H9 (cell line): ENCODE measurements at regions not wholly inside any gene's neighbourhood (a gene's known extent, or its start where the extent isn't known, plus 50 kb on each side); places are given as distances from the start of the nearest gene placed in this dataset.

Experiments used
- DNase-seq: peaks from one replicate; pipeline ENCODE4 v3.0.0-alpha.2; 2017
- H2AFZ ChIP-seq: one replicate; pipeline ENCODE4 v1.6.1; 2013; ENCODE audit warnings: mild to moderate bottlenecking, low read length, control low read depth, moderate library complexity
- H2AK5ac ChIP-seq: 2 replicates; pipeline ENCODE4 v1.6.1; 2013; ENCODE audit warnings: low read length, control low read depth, mixed read lengths; ENCODE audit not compliant: insufficient read length
- H2BK120ac ChIP-seq: one replicate; pipeline ENCODE4 v1.6.1; 2013; ENCODE audit warnings: low read depth, mild to moderate bottlenecking, low read length, control low read depth, inconsistent platforms; ENCODE audit not compliant: poor library complexity, severe bottlenecking
- H2BK12ac ChIP-seq: 2 replicates; pipeline ENCODE4 v1.6.1; 2013; ENCODE audit warnings: low read length, control low read depth, mixed read lengths, low read depth; ENCODE audit not compliant: insufficient read length
- H2BK15ac ChIP-seq: 2 replicates; pipeline ENCODE4 v1.6.1; 2013; ENCODE audit warnings: low read depth, low read length, control low read depth
- H2BK20ac ChIP-seq: one replicate; pipeline ENCODE4 v1.6.1; 2013; ENCODE audit warnings: low read depth, mild to moderate bottlenecking, low read length, control low read depth, inconsistent platforms; ENCODE audit not compliant: poor library complexity, severe bottlenecking
- H2BK5ac ChIP-seq: 2 replicates; pipeline ENCODE4 v1.6.1; 2013; ENCODE audit warnings: low read length, control low read depth, mixed read lengths; ENCODE audit not compliant: insufficient read length
- H3K14ac ChIP-seq: 2 replicates; pipeline ENCODE4 v1.6.1; 2013; ENCODE audit warnings: low read length, control low read depth; ENCODE audit not compliant: insufficient read depth
- H3K18ac ChIP-seq: 2 replicates; pipeline ENCODE4 v1.6.1; 2013; ENCODE audit warnings: low read depth, mild to moderate bottlenecking, mixed read lengths, low read length, control low read depth; ENCODE audit not compliant: insufficient read length
- H3K23ac ChIP-seq: 2 replicates; pipeline ENCODE4 v1.6.1; 2013; ENCODE audit warnings: low read length, control low read depth, mixed read lengths, low read depth; ENCODE audit not compliant: insufficient read length
- H3K23me2 ChIP-seq: 2 replicates; pipeline ENCODE4 v1.6.1; 2013; ENCODE audit warnings: low read depth, mild to moderate bottlenecking, mixed read lengths, low read length, control low read depth; ENCODE audit not compliant: insufficient read length, poor library complexity, severe bottlenecking
- H3K27ac ChIP-seq: 2 replicates; pipeline ENCODE4 v1.5.1; 2013; ENCODE audit warnings: low read length, control low read depth, mixed read lengths, low read depth; ENCODE audit not compliant: insufficient read length
- H3K27me3 ChIP-seq: 2 replicates; pipeline ENCODE4 v1.6.1; 2013; ENCODE audit warnings: low read length, control low read depth, inconsistent platforms; ENCODE audit not compliant: insufficient read depth
- H3K4ac ChIP-seq: 2 replicates; pipeline ENCODE4 v1.6.1; 2013; ENCODE audit warnings: low read depth, mild to moderate bottlenecking, control low read depth, inconsistent platforms, low read length, moderate library complexity
- H3K4me1 ChIP-seq: 2 replicates; pipeline ENCODE4 v1.6.1; 2013; ENCODE audit warnings: low read length, control low read depth, inconsistent platforms; ENCODE audit not compliant: insufficient read depth
- H3K4me2 ChIP-seq: 2 replicates; pipeline ENCODE4 v1.6.1; 2013; ENCODE audit warnings: low read length, control low read depth, mixed read lengths; ENCODE audit not compliant: insufficient read length, insufficient read depth
- H3K56ac ChIP-seq: 2 replicates; pipeline ENCODE4 v1.6.1; 2013; ENCODE audit warnings: low read depth, mild to moderate bottlenecking, mixed read lengths, low read length, control low read depth; ENCODE audit not compliant: insufficient read length
- H3K79me1 ChIP-seq: 2 replicates; pipeline ENCODE4 v1.6.1; 2013; ENCODE audit warnings: low read depth, mild to moderate bottlenecking, moderate library complexity, low read length, control low read depth, inconsistent platforms; ENCODE audit not compliant: insufficient read depth, poor library complexity, severe bottlenecking
- H3K79me2 ChIP-seq: 2 replicates; pipeline ENCODE4 v1.6.1; 2013; ENCODE audit warnings: low read length, control low read depth, inconsistent platforms; ENCODE audit not compliant: insufficient read depth
- H3K9ac ChIP-seq: 2 replicates; pipeline ENCODE4 v1.6.1; 2013; ENCODE audit warnings: low read length, control low read depth, mixed read lengths; ENCODE audit not compliant: insufficient read length; ENCODE audit errors: extremely low read depth
- H3K9me3 ChIP-seq: one replicate; pipeline ENCODE4 v1.6.1; 2013; ENCODE audit warnings: low read depth, low read length, inconsistent platforms; ENCODE audit not compliant: control insufficient read depth
- H3T11ph ChIP-seq: one replicate; pipeline ENCODE4 v1.6.1; 2013; ENCODE audit warnings: mild to moderate bottlenecking, low read length, control low read depth, inconsistent platforms
- H4K20me1 ChIP-seq: one replicate; pipeline ENCODE4 v1.6.1; 2013; ENCODE audit not compliant: control insufficient read depth, insufficient read length, insufficient read depth
- H4K5ac ChIP-seq: 2 replicates; pipeline ENCODE4 v1.6.1; 2013; ENCODE audit warnings: low read depth, mild to moderate bottlenecking, mixed read lengths, low read length, control low read depth; ENCODE audit not compliant: insufficient read length
- H4K8ac ChIP-seq: replicated peaks from 2 replicates; pipeline ENCODE4 v1.6.1; 2013; ENCODE audit warnings: low read length, control low read depth, mixed read lengths, low read depth; ENCODE audit not compliant: insufficient read length
- H4K91ac ChIP-seq: 2 replicates; pipeline ENCODE4 v1.6.1; 2013; ENCODE audit warnings: low read depth, mild to moderate bottlenecking, moderate library complexity, mixed read lengths, low read length, control low read depth; ENCODE audit not compliant: insufficient read length
- H3K27ac Mint-ChIP-seq, 3 experiments: 2 replicates in 2 of 3; 3 replicates in 1 of 3; pipeline ENCODE4 v1.8.0; 2020 to 2021; ENCODE audit warnings: mixed read lengths in 3 of 3, mild to moderate bottlenecking in 1 of 3, moderate library complexity in 1 of 3
- H3K27me3 Mint-ChIP-seq: 2 replicates; pipeline ENCODE4 v1.8.0; 2021; ENCODE audit warnings: low read depth, mild to moderate bottlenecking, moderate library complexity, mixed read lengths
- H3K36me3 Mint-ChIP-seq, 3 experiments: 2 replicates in 2 of 3; 3 replicates in 1 of 3; pipeline ENCODE4 v1.8.0; 2020 to 2021; ENCODE audit warnings: low read depth in 3 of 3, mixed read lengths in 3 of 3; ENCODE audit not compliant: insufficient read depth in 1 of 3
- H3K4me1 Mint-ChIP-seq, 2 experiments: 2 replicates each; pipeline ENCODE4 v1.8.0; 2020; ENCODE audit warnings: mixed read lengths in 2 of 2
- H3K4me3 Mint-ChIP-seq, 2 experiments: 2 replicates in 1 of 2; 3 replicates in 1 of 2; pipeline ENCODE4 v1.8.0; 2020 to 2021; ENCODE audit warnings: mild to moderate bottlenecking in 2 of 2, mixed read lengths in 2 of 2, moderate library complexity in 1 of 2
- H3K9me3 Mint-ChIP-seq, 2 experiments: 2 replicates in 1 of 2; 3 replicates in 1 of 2; pipeline ENCODE4 v1.8.0; 2020; ENCODE audit warnings: mild to moderate bottlenecking in 2 of 2, mixed read lengths in 2 of 2, moderate library complexity in 1 of 2
- CTCF ChIP-seq: fragments of 200-600 bp; sonication (generic); conservative IDR thresholded peaks from 3 replicates; pipeline ENCODE4 v1.8.0; 2021; ENCODE audit warnings: antibody characterized with exemption, mild to moderate bottlenecking
- WGBS: extraction: QIAGEN DNeasy Blood & Tissue Kit; methylation state at CpG from one replicate; pipeline ENCODE4 v1.1.7; 2013; ENCODE audit warnings: missing lambda C conversion rate, low lambda C conversion rate, mixed read lengths; ENCODE audit not compliant: insufficient read length; ENCODE audit errors: extremely low coverage; 5-methylcytosine and 5-hydroxymethylcytosine counted together

- Histone ChIP-seq H3K79me1 (no peaks in the 10 kb centered on the region), H3K4me1 (no peaks in the 10 kb centered on the region), H2BK20ac (no peak overlapping the region), H2BK5ac (no peak overlapping the region), H2BK15ac (no peak overlapping the region), H4K8ac (no peak overlapping the region), H3K18ac (no peak overlapping the region), H2BK12ac (no peak overlapping the region), H3K9me3 (no peaks in the 10 kb centered on the region), H3K56ac (no peak overlapping the region), H3K23ac (no peak overlapping the region), H3K4me2 (no peak overlapping the region), H3K27ac (no peak overlapping the region), H3T11ph (no peak overlapping the region), H4K5ac (no peak overlapping the region), H3K9ac (no peak overlapping the region), H3K4ac (no peak overlapping the region), H4K91ac (no peak overlapping the region), H3K23me2 (no peaks in the 10 kb centered on the region), H4K20me1 (no peaks in the 10 kb centered on the region), H2AFZ (no peak overlapping the region), H3K27me3 (no peaks in the 10 kb centered on the region), H3K14ac (no peak overlapping the region), H2AK5ac (no peak overlapping the region), H3K79me2 (no peaks in the 10 kb centered on the region), H2BK120ac (no peak overlapping the region)
- Mint-ChIP-seq H3K27ac (no peak overlapping the region), H3K9me3 (peaks cover 0 to under 1% of the 10 kb centered on the region in 2 experiments; a peak in 1 of 5 replicates), H3K4me1 (peaks cover 11 to 12% of the 10 kb centered on the region in 2 experiments), H3K4me3 (no peak overlapping the region), H3K36me3 (no peaks in the 10 kb centered on the region), H3K27me3 (no peaks in the 10 kb centered on the region)
- TF ChIP-seq CTCF = no peak
- DNase-seq = no peak
- no CpG with 5 or more reads among the region's 5 CpGs for WGBS
Observed at GRCh38 chr5:44907396-44907795, 98.6 kb downstream of the MRPS30 start.
